OCI-LY3 (cell line): ENCODE measurements at regions not wholly inside any gene's neighbourhood (a gene's known extent, or its start where the extent isn't known, plus 50 kb on each side); places are given as distances from the start of the nearest gene placed in this dataset.

Experiments used
- H2AFZ ChIP-seq: fragments of 200-600, 300-600 bp; shearing (Covaris generic); 2 replicates; pipeline ENCODE4 v1.6.0; 2014; ENCODE audit warnings: antibody characterized with exemption, low read depth, low read length
- H3K27ac ChIP-seq: fragments of 200-600, 300-600 bp; sonication (generic); 2 replicates; pipeline ENCODE4 v1.5.1; 2014; ENCODE audit warnings: mild to moderate bottlenecking, low read length, moderate library complexity, mixed read lengths
- H3K27me3 ChIP-seq: fragments of 200-600, 300-600 bp; sonication (generic); 2 replicates; pipeline ENCODE4 v1.6.1; 2014; ENCODE audit warnings: low read depth, low read length, mixed read lengths
- H3K36me3 ChIP-seq: fragments of 200-600, 300-600 bp; sonication (generic); replicated peaks from 2 replicates; pipeline ENCODE3; 2014; ENCODE audit warnings: low read depth, low read length, mixed read lengths
- H3K4me1 ChIP-seq: fragments of 300-600, 200-600 bp; sonication (generic); 2 replicates; pipeline ENCODE4 v1.6.1; 2014; ENCODE audit warnings: low read length, mixed read lengths
- H3K4me2 ChIP-seq: fragments of 200-600, 300-600 bp; sonication (generic); 2 replicates; pipeline ENCODE4 v1.6.1; 2014; ENCODE audit warnings: low read length, mixed read lengths
- H3K4me3 ChIP-seq: fragments of 300-600, 200-600 bp; sonication (generic); 2 replicates; pipeline ENCODE4 v1.5.1; 2014; ENCODE audit warnings: antibody characterized with exemption, mild to moderate bottlenecking, low read length, moderate library complexity
- H3K79me2 ChIP-seq: fragments of 300-600, 200-600 bp; shearing (Covaris generic); 2 replicates; pipeline ENCODE4 v1.6.1; 2014; ENCODE audit warnings: mild to moderate bottlenecking, low read length, mixed read lengths
- H3K9ac ChIP-seq: fragments of 300-600, 200-600 bp; shearing (Covaris generic); 2 replicates; pipeline ENCODE4 v1.6.0; 2014; ENCODE audit warnings: mild to moderate bottlenecking, low read length, moderate library complexity
- H3K9me3 ChIP-seq: fragments of 200-600, 300-600 bp; shearing (Covaris generic); 2 replicates; pipeline ENCODE4 v1.6.1; 2014; ENCODE audit warnings: low read length, mixed read lengths; ENCODE audit not compliant: insufficient read depth
- H4K20me1 ChIP-seq: fragments of 200-600, 300-600 bp; sonication (generic); 2 replicates; pipeline ENCODE4 v1.6.1; 2016; ENCODE audit warnings: low read length, mixed read lengths; ENCODE audit not compliant: insufficient read depth
- CTCF ChIP-seq: fragments of 200-600, 300-600 bp; sonication (generic); IDR thresholded peaks from 2 replicates; pipeline ENCODE4 v1.5.1; 2014; ENCODE audit warnings: antibody characterized with exemption, low read length, low read depth
- EZH2phosphoT487 ChIP-seq: fragments of 200-600 bp; shearing (Covaris generic); IDR thresholded peaks from 2 replicates; pipeline ENCODE4 v1.6.1; 2018; ENCODE audit warnings: antibody characterized with exemption, mixed run types, low read depth

- H3K9me3 ChIP-seq: no peaks in the 10 kb centered on the region
- no peak overlapping the region for H2AFZ ChIP-seq
- no peak overlapping the region for H3K9ac ChIP-seq
- no peak overlapping the region for H3K27ac ChIP-seq
- no peaks in the 10 kb centered on the region for H4K20me1 ChIP-seq
- no peak overlapping the region for H3K4me3 ChIP-seq
- H3K4me2 ChIP-seq: no peak overlapping the region
- TF ChIP-seq CTCF (no peak), EZH2phosphoT487 (no peak)
- H3K4me1 ChIP-seq: peaks cover 3% of the 10 kb centered on the region
- 0 out of 2 replicates have a peak, but pooled peaks cover 2% of the 10 kb centered on the region for H3K79me2 ChIP-seq
- H3K36me3 ChIP-seq: peaks cover 5% of the 10 kb centered on the region
- no peaks in the 10 kb centered on the region for H3K27me3 ChIP-seq
Measured at GRCh38 chr7:131045526-131045925, 282.1 kb upstream of the MKLN1 start.

- no peak for TF ChIP-seq CTCF
- no peak for TF ChIP-seq EZH2phosphoT487
- Histone ChIP-seq H3K79me2 (no peaks in the 10 kb centered on the region), H2AFZ (no peak overlapping the region), H3K36me3 (peaks cover 5% of the 10 kb centered on the region), H4K20me1 (no peaks in the 10 kb centered on the region), H3K27ac (no peak overlapping the region), H3K4me3 (no peak overlapping the region), H3K9ac (no peak overlapping the region), H3K4me1 (no peaks in the 10 kb centered on the region), H3K9me3 (no peaks in the 10 kb centered on the region), H3K27me3 (no peaks in the 10 kb centered on the region), H3K4me2 (no peak overlapping the region)
Measured at GRCh38 chr7:131046246-131046645, 281.4 kb upstream of the MKLN1 start.

GRCh38 chr7:131047651-131048304, 279.9 kb upstream of the MKLN1 start:
- no peaks in the 10 kb centered on the region for H3K9me3 ChIP-seq
- H3K36me3 ChIP-seq: peaks cover 5% of the 10 kb centered on the region
- peaks cover 10% of the 10 kb centered on the region for H3K4me1 ChIP-seq
- H3K79me2 ChIP-seq: no peaks in the 10 kb centered on the region
- H3K27ac ChIP-seq: no peak overlapping the region
- H3K4me3 ChIP-seq: no peak overlapping the region
- H2AFZ ChIP-seq: no peak overlapping the region
- H4K20me1 ChIP-seq: no peaks in the 10 kb centered on the region
- no peak for TF ChIP-seq EZH2phosphoT487
- TF ChIP-seq CTCF: no peak
- H3K4me2 ChIP-seq: no peak overlapping the region
- H3K9ac ChIP-seq: no peak overlapping the region
- no peaks in the 10 kb centered on the region for H3K27me3 ChIP-seq

- H3K9me3 ChIP-seq: no peaks in the 10 kb centered on the region
- no peak overlapping the region for H3K4me3 ChIP-seq
- no peaks in the 10 kb centered on the region for H3K36me3 ChIP-seq
- no peak overlapping the region for H3K9ac ChIP-seq
- H3K27me3 ChIP-seq: no peaks in the 10 kb centered on the region
- H3K27ac ChIP-seq: no peak overlapping the region
- H3K79me2 ChIP-seq: peaks cover 2% of the 10 kb centered on the region; the same call in 1 of the 2 replicates
- no peak overlapping the region for H3K4me2 ChIP-seq
- no peak overlapping the region for H2AFZ ChIP-seq
- no peaks in the 10 kb centered on the region for H4K20me1 ChIP-seq
- no peak for TF ChIP-seq EZH2phosphoT487
- TF ChIP-seq CTCF: no peak
- H3K4me1 ChIP-seq: peaks cover 24% of the 10 kb centered on the region
Measured at GRCh38 chr7:131051304-131051703, 276.4 kb upstream of the MKLN1 start.
